Keratinocyte (primary cell): ENCODE measurements at regions not wholly inside any gene's neighbourhood (a gene's known extent, or its start where the extent isn't known, plus 50 kb on each side); places are given as distances from the start of the nearest gene placed in this dataset.

Experiments used
- DNase-seq: peaks from one replicate; pipeline ENCODE4 v3.0.0-alpha.2; 2011; ENCODE audit warnings: low read depth, missing footprints, low spot score
- FAIRE-seq: peaks from 2 replicates; lab custom pipeline; 2011; peaks lifted over from hg19 to GRCh38; lab: Jason Lieb, UNC
- H2AFZ ChIP-seq: 2 replicates; pipeline ENCODE4 v1.6.0; 2012; ENCODE audit warnings: low read length, control low read depth, inconsistent platforms; ENCODE audit not compliant: control insufficient read depth
- H3K27ac ChIP-seq: 2 replicates; pipeline ENCODE4 v1.5.1; 2011; ENCODE audit warnings: low read length; ENCODE audit not compliant: control insufficient read depth, insufficient read depth
- H3K27me3 ChIP-seq: 3 replicates; pipeline ENCODE4 v1.6.0; 2011; ENCODE audit warnings: low read length; ENCODE audit not compliant: control insufficient read depth, insufficient read depth; ENCODE audit errors: extremely low read depth
- H3K36me3 ChIP-seq, 2 experiments: 2 replicates in 1 of 2; 3 replicates in 1 of 2; pipeline ENCODE4 v1.5.1; 2011; ENCODE audit warnings: low read length in 2 of 2, mild to moderate bottlenecking in 1 of 2; ENCODE audit not compliant: control insufficient read depth in 2 of 2, insufficient read depth in 2 of 2; ENCODE audit errors: extremely low read depth in 1 of 2
- H3K4me1 ChIP-seq: 3 replicates; pipeline ENCODE4 v1.5.1; 2011; ENCODE audit warnings: low read length; ENCODE audit not compliant: control insufficient read depth, insufficient read depth; ENCODE audit errors: extremely low read depth
- H3K4me2 ChIP-seq: 3 replicates; pipeline ENCODE4 v1.6.0; 2011; ENCODE audit warnings: low read depth, low read length; ENCODE audit not compliant: control insufficient read depth, insufficient read depth; ENCODE audit errors: extremely low read depth
- H3K4me3 ChIP-seq, 3 experiments: fragments of 200-600 bp in 1 of 3; sonication (generic) in 1 of 3; 2 replicates in 2 of 3; 3 replicates in 1 of 3; pipeline ENCODE4 v1.5.1; 2011 to 2016; ENCODE audit warnings: low read length in 3 of 3, mild to moderate bottlenecking in 3 of 3, control low read depth in 2 of 3, inconsistent platforms in 1 of 3, low read depth in 1 of 3, mixed read lengths in 1 of 3, mixed run types in 1 of 3, moderate library complexity in 1 of 3; ENCODE audit not compliant: control insufficient read depth in 2 of 3, insufficient read depth in 2 of 3; ENCODE audit errors: extremely low read depth in 1 of 3
- H3K79me2 ChIP-seq: 2 replicates; pipeline ENCODE4 v1.6.0; 2012; ENCODE audit warnings: low read length; ENCODE audit not compliant: control insufficient read depth, insufficient read depth
- H3K9ac ChIP-seq: 3 replicates; pipeline ENCODE4 v1.6.0; 2011; ENCODE audit warnings: low read length; ENCODE audit not compliant: control insufficient read depth, insufficient read depth; ENCODE audit errors: extremely low read depth
- H3K9me1 ChIP-seq: 3 replicates; pipeline ENCODE4 v1.6.0; 2011; ENCODE audit warnings: low read length; ENCODE audit not compliant: control insufficient read depth, insufficient read depth; ENCODE audit errors: extremely low read depth
- H3K9me3 ChIP-seq: 2 replicates; pipeline ENCODE4 v1.5.1; 2012; ENCODE audit warnings: low read depth, low read length; ENCODE audit not compliant: control insufficient read depth
- H4K20me1 ChIP-seq: 3 replicates; pipeline ENCODE4 v1.6.0; 2011; ENCODE audit warnings: low read length; ENCODE audit not compliant: control insufficient read depth, insufficient read depth; ENCODE audit errors: extremely low read depth
- CTCF ChIP-seq, 3 experiments: IDR thresholded peaks in 1 of 3; conservative IDR thresholded peaks in 1 of 3; optimal IDR thresholded peaks in 1 of 3; 2 replicates in 2 of 3; 3 replicates in 1 of 3; pipeline versions ENCODE3 to v1.5.1; 2011; ENCODE audit warnings: low read length in 3 of 3, mild to moderate bottlenecking in 3 of 3, moderate library complexity in 2 of 3, control low read depth in 1 of 3, inconsistent platforms in 1 of 3; ENCODE audit not compliant: insufficient read depth in 2 of 3; ENCODE audit errors: extremely low read depth in 1 of 3
- EZH2 ChIP-seq: IDR thresholded peaks from one replicate; pipeline ENCODE4 v1.6.1; 2012; ENCODE audit warnings: inconsistent platforms, mild to moderate bottlenecking, low read length, moderate library complexity
- dilution Hi-C: fragments of 300-500 bp; cut with MboI; formaldehyde crosslinking; loops from one replicate; pipeline ENCODE4 v1.7.0; 2020; ENCODE audit warnings: low sequenced_read_pairs; ENCODE audit not compliant: extremely low pct_ligation_motif_present

GRCh38 chr7:113200281-113200680 is 81.9 kb upstream of the SMIM30 start:
- dilution Hi-C loops: no loop called here
- Histone ChIP-seq H3K9ac (no peak overlapping the region), H3K4me1 (peaks cover 5% of the 10 kb centered on the region), H3K79me2 (no peaks in the 10 kb centered on the region), H4K20me1 (no peaks in the 10 kb centered on the region), H3K27me3 (no peaks in the 10 kb centered on the region), H3K27ac (no peak overlapping the region), H3K4me3 (no peak overlapping the region), H3K4me2 (no peak overlapping the region), H3K9me1 (no peaks in the 10 kb centered on the region), H3K9me3 (no peaks in the 10 kb centered on the region), H2AFZ (no peak overlapping the region), H3K36me3 (no peaks in the 10 kb centered on the region)
- TF ChIP-seq CTCF (optimal IDR thresholded peaks at IDR 0.05 in 1 of 3, IDR thresholded peaks at IDR 0.05 in 1 of 3, conservative IDR thresholded peaks at IDR 0.05 in 1 of 3; ENCODE audit: extremely low read depth in 1 of 3, insufficient read depth in 2 of 3, low read length in 3 of 3) (no peak), EZH2 (no peak)
- DNase-seq: no peak
- FAIRE-seq: no peak

DNA sequence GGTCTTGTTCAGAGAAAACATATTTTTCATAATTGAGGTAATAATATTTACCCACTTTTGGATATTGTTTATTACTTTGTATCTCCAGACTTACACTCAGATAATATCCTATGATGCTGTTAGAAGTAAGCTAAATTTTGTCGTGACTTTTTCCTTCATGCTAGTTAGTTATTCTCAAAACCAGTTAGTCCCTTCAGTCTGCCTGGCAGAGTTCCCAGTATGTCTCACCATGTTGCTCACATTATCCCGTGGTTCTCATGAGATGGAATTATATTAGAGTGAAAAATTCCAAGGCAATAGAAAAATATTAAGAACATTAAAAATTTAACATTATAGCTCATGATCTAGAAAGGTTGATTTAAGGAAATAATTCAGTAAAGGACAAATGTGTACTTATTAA is 81.5 kb upstream of the SMIM30 start:
- dilution Hi-C loops: no loop called here
- H4K20me1 ChIP-seq: no peaks in the 10 kb centered on the region

More for the DNA sequence above, 81.5 kb upstream of the SMIM30 start:
- H3K36me3 ChIP-seq: no peaks in the 10 kb centered on the region
- no peaks in the 10 kb centered on the region for H3K79me2 ChIP-seq
- TF ChIP-seq CTCF (optimal IDR thresholded peaks at IDR 0.05 in 1 of 3, IDR thresholded peaks at IDR 0.05 in 1 of 3, conservative IDR thresholded peaks at IDR 0.05 in 1 of 3; ENCODE audit: extremely low read depth in 1 of 3, insufficient read depth in 2 of 3, low read length in 3 of 3) (no peak), EZH2 (no peak)
- H2AFZ ChIP-seq: no peak overlapping the region
- H3K4me2 ChIP-seq: no peak overlapping the region
- peaks cover 5% of the 10 kb centered on the region for H3K4me1 ChIP-seq
- no peaks in the 10 kb centered on the region for H3K9me3 ChIP-seq
- no peaks in the 10 kb centered on the region for H3K9me1 ChIP-seq
- H3K27ac ChIP-seq: no peak overlapping the region
- DNase-seq: no peak
- no peaks in the 10 kb centered on the region for H3K27me3 ChIP-seq
- FAIRE-seq: no peak
- no peak overlapping the region for H3K9ac ChIP-seq
- H3K4me3 ChIP-seq: no peak overlapping the region
